GM23338 (cell line): ENCODE measurements at regions not wholly inside any gene's neighbourhood (a gene's known extent, or its start where the extent isn't known, plus 50 kb on each side); places are given as distances from the start of the nearest gene placed in this dataset.

Source experiments
- ATAC-seq: fragments of 200-7000 bp; cut with Tn5 transposase; 3 replicates; pipeline ENCODE4 v1.9.1; 2020
- DNase-seq: peaks from one replicate; pipeline ENCODE4 v3.0.0-alpha.2; 2015; ENCODE audit warnings: low spot score
- H2AFZ ChIP-seq: fragments of 200-600 bp; sonication (generic); 2 replicates; pipeline ENCODE4 v1.8.0; 2016; ENCODE audit warnings: antibody characterized with exemption, mild to moderate bottlenecking, moderate library complexity
- H3F3A ChIP-seq: fragments of 200-600 bp; sonication (generic); replicated peaks from 2 replicates; pipeline ENCODE4 v1.8.0; 2017; ENCODE audit warnings: antibody characterized with exemption, mixed run types, low read depth
- H3K27ac ChIP-seq: fragments of 200-600 bp; sonication (generic); 2 replicates; pipeline ENCODE4 v1.6.1; 2016; ENCODE audit warnings: low read depth
- H3K27me3 ChIP-seq: fragments of 200-600 bp; sonication (generic); 2 replicates; pipeline ENCODE4 v1.8.0; 2016; ENCODE audit warnings: mild to moderate bottlenecking, mixed run types, moderate library complexity; ENCODE audit not compliant: insufficient read depth
- H3K36me3 ChIP-seq: fragments of 200-600 bp; sonication (generic); 2 replicates; pipeline ENCODE4 v1.8.0; 2016; ENCODE audit warnings: mild to moderate bottlenecking; ENCODE audit not compliant: insufficient read depth
- H3K4me1 ChIP-seq: fragments of 200-600 bp; sonication (generic); 2 replicates; pipeline ENCODE4 v1.8.0; 2016; ENCODE audit warnings: mild to moderate bottlenecking, moderate library complexity; ENCODE audit not compliant: insufficient read depth
- H3K4me2 ChIP-seq: fragments of 200-600 bp; sonication (generic); 2 replicates; pipeline ENCODE4 v1.7.1; 2017; ENCODE audit warnings: mixed run types
- H3K4me3 ChIP-seq: fragments of 200-600 bp; sonication (generic); 2 replicates; pipeline ENCODE4 v1.6.1; 2016; ENCODE audit warnings: mixed run types
- H3K79me2 ChIP-seq: fragments of 200-600 bp; sonication (generic); replicated peaks from 2 replicates; pipeline ENCODE4 v1.8.0; 2017; ENCODE audit warnings: mild to moderate bottlenecking; ENCODE audit not compliant: insufficient read depth
- H3K9me2 ChIP-seq: fragments of 200-600 bp; sonication (generic); 2 replicates; pipeline ENCODE4 v1.8.0; 2017; ENCODE audit not compliant: insufficient read depth
- H4K20me1 ChIP-seq: fragments of 200-600 bp; sonication (generic); replicated peaks from 2 replicates; pipeline ENCODE4 v1.8.0; 2017; ENCODE audit warnings: mild to moderate bottlenecking; ENCODE audit not compliant: insufficient read depth
- H3K27ac Mint-ChIP-seq: 2 replicates; pipeline ENCODE4 v1.8.0; 2020; ENCODE audit warnings: inconsistent platforms, mild to moderate bottlenecking, moderate library complexity, mixed read lengths
- H3K27me3 Mint-ChIP-seq: 3 replicates; pipeline ENCODE4 v1.8.0; 2022; ENCODE audit warnings: low read depth, mild to moderate bottlenecking, moderate library complexity, mixed read lengths, inconsistent platforms; ENCODE audit not compliant: insufficient read depth, poor library complexity
- H3K36me3 Mint-ChIP-seq: 3 replicates; pipeline ENCODE4 v1.8.0; 2021; ENCODE audit warnings: low read depth, mild to moderate bottlenecking, inconsistent platforms, moderate library complexity, mixed read lengths
- H3K4me1 Mint-ChIP-seq: 3 replicates; pipeline ENCODE4 v1.8.0; 2020; ENCODE audit warnings: mild to moderate bottlenecking, inconsistent platforms, mixed read lengths
- H3K4me3 Mint-ChIP-seq: 3 replicates; pipeline ENCODE4 v1.8.0; 2021; ENCODE audit warnings: moderate library complexity, mild to moderate bottlenecking, inconsistent platforms, mixed read lengths
- H3K9me3 Mint-ChIP-seq: 3 replicates; pipeline ENCODE4 v1.8.0; 2020; ENCODE audit warnings: moderate library complexity, mild to moderate bottlenecking, inconsistent platforms, mixed read lengths
- CREB1 ChIP-seq: fragments of 250-450 bp; sonication (Bioruptor Pico); IDR thresholded peaks from 2 replicates; pipeline ENCODE4 v1.5.0; 2020; ENCODE audit warnings: low read depth, mild to moderate bottlenecking, moderate library complexity
- CTCF ChIP-seq, 2 experiments: fragments of 200-600 bp in 1 of 2; sonication (generic) in 1 of 2; conservative IDR thresholded peaks; 2 replicates each; pipeline versions ENCODE4 v1.5.1 to v1.6.1; 2016 to 2017; ENCODE audit warnings: antibody characterized with exemption in 2 of 2, low read depth in 2 of 2, mild to moderate bottlenecking in 2 of 2, moderate library complexity in 1 of 2
- ETS1 ChIP-seq: IDR thresholded peaks from 2 replicates; pipeline ENCODE4 v1.6.1; 2016; ENCODE audit warnings: antibody characterized with exemption
- EZH2 ChIP-seq: fragments of 200-600 bp; sonication (generic); IDR thresholded peaks from one replicate; pipeline ENCODE4 v1.8.0; 2017; ENCODE audit warnings: antibody characterized with exemption, mild to moderate bottlenecking, low read depth; ENCODE audit not compliant: unreplicated experiment
- EZH2phosphoT487 ChIP-seq: fragments of 200-600 bp; sonication (generic); IDR thresholded peaks from one replicate; pipeline ENCODE4 v1.8.1; 2018; ENCODE audit warnings: antibody characterized with exemption; ENCODE audit not compliant: unreplicated experiment
- JUNB ChIP-seq: IDR thresholded peaks from one replicate; pipeline ENCODE4 v1.6.1; 2016; ENCODE audit warnings: antibody characterized with exemption; ENCODE audit not compliant: unreplicated experiment
- NANOG ChIP-seq: IDR thresholded peaks from 2 replicates; pipeline ENCODE4 v1.6.1; 2016; ENCODE audit warnings: antibody characterized with exemption, borderline replicate concordance
- POLR2AphosphoS5 ChIP-seq: IDR thresholded peaks from 2 replicates; pipeline ENCODE4 v1.6.1; 2016; ENCODE audit warnings: antibody characterized with exemption, low read depth
- STAT1 ChIP-seq: IDR thresholded peaks from one replicate; pipeline ENCODE4 v1.6.1; 2016; ENCODE audit warnings: antibody characterized with exemption; ENCODE audit not compliant: unreplicated experiment
- ZNF114 ChIP-seq: fragments of 250-450 bp; sonication (Bioruptor Pico); IDR thresholded peaks from 2 replicates; pipeline ENCODE4 v1.5.0; 2020; ENCODE audit warnings: mild to moderate bottlenecking, moderate library complexity
- ZNF331 ChIP-seq: fragments of 250-450 bp; sonication (Bioruptor Pico); IDR thresholded peaks from 2 replicates; pipeline ENCODE4 v1.5.0; 2020; ENCODE audit warnings: low read depth, mild to moderate bottlenecking, moderate library complexity
- ZNF462 ChIP-seq: fragments of 250-450 bp; sonication (Bioruptor Pico); IDR thresholded peaks from 2 replicates; pipeline ENCODE4 v1.5.0; 2020; ENCODE audit warnings: mild to moderate bottlenecking, moderate library complexity
- TF ChIP-seq, protein P1 (sequence below): IDR thresholded peaks from one replicate; pipeline ENCODE4 v1.6.1; 2018; ENCODE audit warnings: antibody characterized with exemption; ENCODE audit not compliant: unreplicated experiment

DNA sequence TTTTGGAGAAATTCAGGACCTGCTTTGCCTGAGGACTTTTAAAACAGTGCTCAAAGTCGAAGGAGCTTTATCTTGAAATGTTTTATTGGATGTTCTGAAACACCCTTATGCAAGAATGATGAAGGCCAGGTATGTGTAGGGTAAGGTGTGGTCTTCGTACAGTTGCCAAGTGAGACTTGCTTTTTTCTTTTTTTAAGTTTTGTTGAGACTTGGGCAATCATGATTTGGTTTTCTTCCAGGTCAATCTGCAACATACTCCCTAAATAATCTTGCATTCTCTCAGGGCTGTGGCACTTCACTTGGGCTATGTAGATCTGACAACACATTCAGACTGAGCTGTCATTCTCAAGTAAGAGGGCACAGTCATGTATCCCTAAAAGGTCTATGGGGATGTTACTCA, 75.0 kb downstream of the GATA3 start:
- H3K4me1 Mint-ChIP-seq: no peaks in the 10 kb centered on the region
- no peaks in the 10 kb centered on the region for H3K9me2 ChIP-seq
- H3K36me3 Mint-ChIP-seq: no peaks in the 10 kb centered on the region
- H3K27me3 Mint-ChIP-seq: peaks cover 3% of the 10 kb centered on the region
- no peak overlapping the region for H3K4me3 Mint-ChIP-seq
- DNase-seq (no peak), ATAC-seq (no peak)
- no peaks in the 10 kb centered on the region for H3K4me1 ChIP-seq
- H3K9me3 Mint-ChIP-seq: no peaks in the 10 kb centered on the region
- no peaks in the 10 kb centered on the region for H3K79me2 ChIP-seq
- H3K4me3 ChIP-seq: no peak overlapping the region
- H3K27ac Mint-ChIP-seq: no peak overlapping the region
- no peaks in the 10 kb centered on the region for H3K27me3 ChIP-seq
- no peak overlapping the region for H3K27ac ChIP-seq
- no peak for TF ChIP-seq CREB1 (CRISPR knock-in tag)
- TF ChIP-seq EZH2phosphoT487: no peak
- TF ChIP-seq EZH2: no peak
- no peak for TF ChIP-seq POLR2AphosphoS5
- TF ChIP-seq ETS1: no peak
- TF ChIP-seq ZNF462: no peak
- no peak for TF ChIP-seq ZNF331
- no peak for TF ChIP-seq ZNF114
- no peak for TF ChIP-seq JUNB
- TF ChIP-seq STAT1: no peak
- TF ChIP-seq, protein P1, sequence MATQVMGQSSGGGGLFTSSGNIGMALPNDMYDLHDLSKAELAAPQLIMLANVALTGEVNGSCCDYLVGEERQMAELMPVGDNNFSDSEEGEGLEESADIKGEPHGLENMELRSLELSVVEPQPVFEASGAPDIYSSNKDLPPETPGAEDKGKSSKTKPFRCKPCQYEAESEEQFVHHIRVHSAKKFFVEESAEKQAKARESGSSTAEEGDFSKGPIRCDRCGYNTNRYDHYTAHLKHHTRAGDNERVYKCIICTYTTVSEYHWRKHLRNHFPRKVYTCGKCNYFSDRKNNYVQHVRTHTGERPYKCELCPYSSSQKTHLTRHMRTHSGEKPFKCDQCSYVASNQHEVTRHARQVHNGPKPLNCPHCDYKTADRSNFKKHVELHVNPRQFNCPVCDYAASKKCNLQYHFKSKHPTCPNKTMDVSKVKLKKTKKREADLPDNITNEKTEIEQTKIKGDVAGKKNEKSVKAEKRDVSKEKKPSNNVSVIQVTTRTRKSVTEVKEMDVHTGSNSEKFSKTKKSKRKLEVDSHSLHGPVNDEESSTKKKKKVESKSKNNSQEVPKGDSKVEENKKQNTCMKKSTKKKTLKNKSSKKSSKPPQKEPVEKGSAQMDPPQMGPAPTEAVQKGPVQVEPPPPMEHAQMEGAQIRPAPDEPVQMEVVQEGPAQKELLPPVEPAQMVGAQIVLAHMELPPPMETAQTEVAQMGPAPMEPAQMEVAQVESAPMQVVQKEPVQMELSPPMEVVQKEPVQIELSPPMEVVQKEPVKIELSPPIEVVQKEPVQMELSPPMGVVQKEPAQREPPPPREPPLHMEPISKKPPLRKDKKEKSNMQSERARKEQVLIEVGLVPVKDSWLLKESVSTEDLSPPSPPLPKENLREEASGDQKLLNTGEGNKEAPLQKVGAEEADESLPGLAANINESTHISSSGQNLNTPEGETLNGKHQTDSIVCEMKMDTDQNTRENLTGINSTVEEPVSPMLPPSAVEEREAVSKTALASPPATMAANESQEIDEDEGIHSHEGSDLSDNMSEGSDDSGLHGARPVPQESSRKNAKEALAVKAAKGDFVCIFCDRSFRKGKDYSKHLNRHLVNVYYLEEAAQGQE: no peak
- no peak for TF ChIP-seq CTCF (conservative IDR thresholded peaks at IDR 0.05; ENCODE audit: low read depth in 2 of 2)
- TF ChIP-seq NANOG: no peak
- no peaks in the 10 kb centered on the region for H3F3A ChIP-seq
- H3K4me2 ChIP-seq: no peak overlapping the region
- H3K36me3 ChIP-seq: no peaks in the 10 kb centered on the region
- no peaks in the 10 kb centered on the region for H4K20me1 ChIP-seq
- H2AFZ ChIP-seq: no peak overlapping the region
